ENCODE measurements at regions not wholly inside any gene's neighbourhood (a gene's known extent, or its start where the extent isn't known, plus 50 kb on each side); places are given as distances from the start of the nearest gene placed in this dataset.
"Not testable (repeated sequence)": the region's sequence is repeated elsewhere in the genome, so short reads cannot be mapped to it uniquely, and the experiment has no call there.

GRCh38 chr15:38746211-38746610, 181.6 kb upstream of the RASGRP1 start:
- DNase-seq: no peak

DNA sequence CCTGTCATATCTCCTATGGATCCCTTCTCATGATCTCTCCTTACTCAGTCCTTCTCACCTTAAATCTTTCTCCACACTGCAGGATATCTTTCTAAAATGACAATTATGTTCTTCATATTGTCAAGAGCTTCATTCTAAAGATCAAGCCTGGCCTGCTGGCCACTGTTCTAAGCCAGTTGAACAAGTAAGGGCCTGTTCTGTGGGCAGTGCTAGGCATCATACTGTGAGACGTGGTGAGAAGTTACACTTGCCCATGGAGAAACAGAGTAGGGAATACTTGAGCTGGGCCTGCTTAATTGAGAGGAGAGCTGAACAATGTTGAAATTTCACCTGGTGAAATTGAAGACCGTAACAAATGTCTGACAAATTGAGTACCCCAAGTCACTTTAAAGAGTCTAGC, 184.1 kb upstream of the RASGRP1 start:
- no peak for DNase-seq

DNA sequence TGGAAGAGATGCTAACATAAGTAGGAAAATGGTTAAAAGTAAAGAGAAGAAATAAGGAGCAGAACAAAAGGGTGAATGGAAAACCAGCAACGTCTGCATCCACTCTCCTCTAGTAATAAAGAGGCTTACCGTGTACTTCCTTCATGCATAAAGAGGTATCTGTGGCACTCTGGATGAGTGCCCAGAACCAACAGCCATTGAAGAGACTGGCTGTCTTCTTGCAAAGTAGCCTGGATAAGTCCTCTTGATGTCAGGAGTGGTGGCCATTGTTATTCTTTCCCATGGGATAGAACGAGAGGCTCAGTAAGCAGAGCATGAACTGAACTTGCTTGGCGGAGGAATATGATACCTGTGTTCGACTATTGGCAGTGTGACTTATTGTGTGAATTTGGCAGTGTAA, 186.2 kb upstream of the RASGRP1 start:
- no peak for DNase-seq

DNA sequence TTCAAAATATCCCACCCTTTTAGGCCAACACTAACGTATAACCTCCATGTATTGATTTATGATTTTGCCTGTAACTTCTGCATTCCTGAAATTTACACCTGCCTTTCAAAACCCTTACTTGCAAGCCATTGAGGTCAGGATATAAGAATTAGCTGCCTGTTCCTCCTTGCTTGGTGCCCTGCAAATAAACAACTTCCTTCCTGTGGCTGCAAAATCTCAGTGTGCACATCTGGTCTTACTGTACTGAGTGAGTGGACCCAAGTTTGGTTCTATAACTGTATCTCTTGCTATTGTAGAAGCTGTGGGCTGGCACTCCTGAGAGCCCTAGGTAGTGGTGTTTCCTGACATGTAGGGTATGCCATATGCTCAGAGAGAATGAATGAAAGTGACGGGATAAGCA, 191.1 kb upstream of the RASGRP1 start:
- DNase-seq: no peak

GRCh38 chr15:38756441-38756840, 191.8 kb upstream of the RASGRP1 start:
- DNase-seq: no peak

DNA sequence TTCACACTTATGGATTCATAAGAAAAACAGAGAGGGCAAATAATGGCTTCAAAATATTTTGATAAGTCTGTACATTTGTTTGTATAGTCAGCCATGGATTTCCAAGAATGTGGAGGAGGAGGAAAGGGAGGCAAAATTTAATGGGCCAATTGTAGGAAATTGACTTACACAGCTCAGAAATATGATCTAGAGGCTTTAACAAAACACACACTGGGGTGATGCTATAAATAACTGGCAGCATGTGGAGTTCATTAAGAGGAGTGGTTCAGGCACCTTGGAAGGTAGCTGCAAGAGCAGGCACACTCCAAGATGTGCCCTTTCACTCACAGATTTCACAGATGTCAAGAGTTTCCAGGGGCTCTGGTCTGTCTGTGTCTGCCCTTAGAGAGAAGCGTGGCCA, 193.4 kb upstream of the RASGRP1 start:
- DNase-seq: no peak

- DNase-seq: no peak
Measured at GRCh38 chr15:38761681-38762080, 197.1 kb upstream of the RASGRP1 start.

DNA sequence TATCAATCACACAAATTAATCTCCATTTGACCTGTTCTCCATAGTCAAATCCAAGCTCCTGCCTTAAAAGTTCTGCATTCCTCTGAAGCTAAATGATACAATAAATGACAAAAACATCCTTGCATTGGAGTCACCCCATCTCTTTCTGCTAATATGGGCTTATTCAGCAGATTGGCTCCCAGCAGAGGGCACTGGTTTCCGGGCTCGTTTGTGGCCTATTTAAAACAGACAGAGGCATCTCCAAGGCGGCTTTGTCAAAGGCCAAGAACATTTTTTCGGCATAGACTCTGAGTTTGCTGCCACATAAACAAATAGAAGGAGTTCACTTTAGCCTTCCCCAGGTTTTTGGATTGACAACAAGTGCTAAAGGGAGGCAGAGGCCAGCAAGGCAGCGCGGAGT, 204.4 kb upstream of the RASGRP1 start:
- no peak for DNase-seq

DNA sequence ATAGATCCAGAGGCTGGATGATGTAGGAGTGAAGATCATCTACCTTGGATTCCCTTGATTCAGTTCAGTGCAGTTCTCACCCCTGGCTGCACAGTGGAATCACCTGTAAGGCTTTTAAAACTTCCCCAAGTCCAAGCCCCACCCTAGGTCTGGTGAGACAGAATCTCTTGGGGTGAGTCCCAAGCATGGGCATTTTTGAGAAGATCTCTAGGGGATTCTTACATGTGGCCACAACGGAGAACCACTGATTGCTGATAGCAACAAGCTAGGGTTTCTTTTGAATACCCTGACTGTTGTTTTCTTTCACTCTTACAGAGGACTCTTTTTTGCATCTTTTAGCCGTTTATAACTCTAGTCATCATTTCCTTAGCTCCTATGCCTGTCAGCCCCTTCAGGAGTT, 204.9 kb upstream of the RASGRP1 start:
- DNase-seq: no peak

- DNase-seq: not testable (repeated sequence)
Measured at GRCh38 chr15:38774076-38774475, 209.5 kb upstream of the RASGRP1 start.

DNA sequence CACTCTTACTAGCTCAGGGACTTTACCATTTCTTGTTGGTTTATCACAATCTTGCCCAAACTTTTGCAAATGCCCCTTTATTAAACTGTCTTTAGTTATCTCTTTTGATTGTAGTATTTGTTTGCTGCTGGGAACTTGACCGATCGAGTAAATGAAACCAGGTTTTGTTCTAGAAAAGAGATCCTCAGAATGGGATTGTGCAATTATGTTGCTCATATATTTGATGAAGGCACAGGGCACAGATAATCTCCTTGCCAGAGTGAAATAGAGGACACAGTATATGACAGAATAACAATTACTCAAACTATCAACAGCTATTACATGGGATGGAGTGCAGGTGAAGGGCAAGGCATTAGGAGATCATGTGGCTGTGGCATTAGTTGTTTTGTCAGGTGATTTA, 216.6 kb upstream of the RASGRP1 start:
- DNase-seq: no peak

GRCh38 chr15:38782156-38782555, 217.5 kb upstream of the RASGRP1 start:
- DNase-seq: no peak

- DNase-seq: no peak
Measured at GRCh38 chr15:38788918-38789317, 224.3 kb upstream of the RASGRP1 start.

GRCh38 chr15:38789566-38789965, 225.0 kb upstream of the RASGRP1 start:
- no peak for DNase-seq

DNA sequence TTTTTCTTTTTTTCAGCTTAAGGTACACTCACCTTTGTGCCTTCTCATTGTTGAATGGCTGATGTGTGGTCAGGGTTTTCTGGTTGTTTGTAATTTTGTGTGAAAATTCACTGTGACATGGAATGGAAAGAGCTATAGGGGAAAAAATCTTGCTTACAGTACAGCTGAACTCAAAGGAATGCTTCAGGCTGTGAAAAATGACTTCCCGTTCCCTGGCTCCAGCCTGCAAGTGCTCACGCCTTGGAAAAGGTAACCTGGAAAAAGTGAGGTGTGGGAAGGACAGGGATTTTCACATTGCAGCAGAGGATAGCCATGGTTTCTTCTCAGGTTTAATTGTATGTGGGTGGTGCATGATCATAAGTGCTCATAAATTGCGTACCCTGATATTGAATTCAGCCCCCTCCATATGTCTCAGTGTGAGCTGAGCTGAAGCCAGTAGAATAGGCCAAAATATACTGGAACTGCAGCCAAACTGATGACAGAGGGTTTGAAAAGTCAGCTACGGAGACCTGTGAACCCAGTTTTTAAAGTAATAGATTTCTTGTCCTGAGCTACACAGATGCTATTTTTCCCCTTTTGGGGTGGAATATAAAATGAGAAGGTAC, 228.7 kb upstream of the RASGRP1 start:
- no peak for DNase-seq

DNA sequence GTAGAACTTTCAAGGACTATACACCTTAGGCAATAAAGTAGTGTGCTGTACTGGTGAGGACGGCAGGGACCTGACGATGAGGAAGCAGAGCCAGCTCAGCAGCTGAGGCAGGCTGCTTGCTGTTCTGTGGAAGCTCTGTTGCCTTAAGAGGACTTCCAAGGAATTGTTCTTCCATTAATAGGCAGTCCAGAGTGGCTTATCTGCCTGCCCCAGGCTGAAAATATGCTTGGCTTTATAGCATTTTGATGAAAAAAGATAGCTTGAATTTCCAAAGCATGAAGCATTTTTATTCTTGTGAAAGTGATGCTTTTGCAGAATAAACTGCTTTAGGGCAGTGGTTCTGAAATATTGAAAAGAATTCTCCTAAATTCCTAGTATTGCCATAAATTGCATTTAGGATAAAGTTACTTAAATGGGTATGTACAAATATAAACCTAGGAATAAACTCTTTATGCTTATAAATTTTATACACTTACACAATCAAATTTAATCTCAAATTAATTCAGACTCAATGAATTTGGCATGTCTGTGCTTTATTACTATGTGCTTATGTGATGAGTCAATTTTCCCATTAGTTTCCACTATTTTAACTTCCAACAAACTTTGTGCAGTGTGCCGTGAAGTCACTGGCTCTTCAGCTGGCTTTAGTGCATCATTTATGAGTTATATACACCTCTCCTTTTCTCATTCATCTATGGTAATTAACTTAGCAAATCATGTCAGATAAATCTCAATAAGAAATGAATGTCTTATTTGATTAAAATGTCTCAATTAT, 231.0 kb upstream of the RASGRP1 start:
- no peak for DNase-seq

- DNase-seq: no peak
Measured at GRCh38 chr15:38796589-38796988, 232.0 kb upstream of the RASGRP1 start.

DNA sequence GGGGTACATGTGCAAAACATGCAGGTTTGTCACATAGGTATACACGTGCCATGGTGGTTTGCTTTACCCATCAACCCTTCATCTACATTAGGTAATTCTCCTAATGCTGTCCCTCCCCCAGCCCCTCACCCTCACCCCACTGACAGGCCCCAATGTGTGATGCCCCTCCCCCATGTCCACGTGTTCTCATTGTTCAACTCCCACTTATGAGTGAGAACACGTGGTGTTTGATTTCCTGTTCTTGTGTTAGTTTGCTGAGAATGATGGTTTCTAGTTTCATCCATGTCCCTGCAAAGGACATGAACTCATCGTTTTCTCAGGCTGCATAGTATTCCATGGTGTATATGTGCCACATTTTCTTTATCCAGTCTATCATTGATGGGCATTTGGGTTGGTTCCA, 232.9 kb upstream of the RASGRP1 start:
- not testable (repeated sequence) for DNase-seq

GRCh38 chr15:38799202-38799601, 234.6 kb upstream of the RASGRP1 start:
- not testable (repeated sequence) for DNase-seq

DNA sequence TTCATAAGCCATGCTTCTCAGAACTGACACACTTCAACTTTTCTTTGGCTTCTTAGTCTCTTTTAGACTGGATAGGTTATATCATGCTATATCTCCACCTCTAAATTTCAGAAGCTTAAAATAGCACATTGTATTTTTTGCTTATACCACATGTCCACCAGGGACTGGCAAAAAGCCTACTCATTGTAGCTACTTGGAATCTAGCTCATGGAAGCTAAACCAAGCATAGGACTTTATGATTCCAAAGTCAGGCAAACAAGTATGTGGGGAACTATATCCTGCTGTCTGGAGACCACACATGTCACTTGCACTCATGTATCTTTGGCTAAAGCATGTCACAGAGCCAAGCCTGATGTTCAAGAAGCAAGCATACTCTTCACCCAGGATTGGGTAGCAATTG, 245.0 kb upstream of the RASGRP1 start:
- DNase-seq: no peak

GRCh38 chr15:38810686-38811085, 246.1 kb upstream of the RASGRP1 start:
- DNase-seq: no peak

GRCh38 chr15:38814254-38814653, 249.6 kb upstream of the RASGRP1 start:
- DNase-seq: not testable (repeated sequence)

DNA sequence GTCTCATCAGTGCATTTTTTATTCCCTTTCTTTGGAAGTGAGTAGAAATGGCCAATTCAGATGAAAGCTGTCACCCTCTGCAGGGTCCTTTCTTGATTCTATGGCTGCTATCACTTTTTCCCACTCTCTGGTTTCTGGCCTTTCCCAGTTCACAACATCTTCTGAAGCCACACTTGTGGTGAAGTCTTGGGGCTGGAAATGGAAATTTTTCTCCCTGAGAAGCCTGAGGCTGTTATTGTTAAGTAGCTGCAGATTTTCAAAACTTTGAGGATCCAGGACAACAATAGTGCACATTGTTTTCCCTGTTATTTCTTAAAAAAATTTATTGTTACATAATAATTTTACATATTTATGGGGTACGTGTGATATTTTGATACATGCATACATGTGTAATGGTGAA, 250.3 kb upstream of the RASGRP1 start:
- no peak for DNase-seq

- peak; percentile 51 for DNase-seq
Measured at GRCh38 chr15:38817427-38818156, 253.0 kb upstream of the RASGRP1 start.
